ENCODE measurements at regions not wholly inside any gene's neighbourhood (a gene's known extent, or its start where the extent isn't known, plus 50 kb on each side); places are given as distances from the start of the nearest gene placed in this dataset.
A peak's percentile ranks its signal among the peaks of the same experiment; 100 is the strongest.

GRCh38 chr2:125721072-125721721, 934.8 kb upstream of the GYPC start:
- Histone ChIP-seq H3K36me3 (no peaks in the 10 kb centered on the region), H3K27me3 (no peaks in the 10 kb centered on the region), H3K27ac (no peak overlapping the region), H3K9me3 (ENCODE audit: low read depth) (no peaks in the 10 kb centered on the region), H3K4me3 (no peak overlapping the region), H3K4me1 (ENCODE audit: low read depth) (no peaks in the 10 kb centered on the region)
- TF ChIP-seq, protein P1, sequence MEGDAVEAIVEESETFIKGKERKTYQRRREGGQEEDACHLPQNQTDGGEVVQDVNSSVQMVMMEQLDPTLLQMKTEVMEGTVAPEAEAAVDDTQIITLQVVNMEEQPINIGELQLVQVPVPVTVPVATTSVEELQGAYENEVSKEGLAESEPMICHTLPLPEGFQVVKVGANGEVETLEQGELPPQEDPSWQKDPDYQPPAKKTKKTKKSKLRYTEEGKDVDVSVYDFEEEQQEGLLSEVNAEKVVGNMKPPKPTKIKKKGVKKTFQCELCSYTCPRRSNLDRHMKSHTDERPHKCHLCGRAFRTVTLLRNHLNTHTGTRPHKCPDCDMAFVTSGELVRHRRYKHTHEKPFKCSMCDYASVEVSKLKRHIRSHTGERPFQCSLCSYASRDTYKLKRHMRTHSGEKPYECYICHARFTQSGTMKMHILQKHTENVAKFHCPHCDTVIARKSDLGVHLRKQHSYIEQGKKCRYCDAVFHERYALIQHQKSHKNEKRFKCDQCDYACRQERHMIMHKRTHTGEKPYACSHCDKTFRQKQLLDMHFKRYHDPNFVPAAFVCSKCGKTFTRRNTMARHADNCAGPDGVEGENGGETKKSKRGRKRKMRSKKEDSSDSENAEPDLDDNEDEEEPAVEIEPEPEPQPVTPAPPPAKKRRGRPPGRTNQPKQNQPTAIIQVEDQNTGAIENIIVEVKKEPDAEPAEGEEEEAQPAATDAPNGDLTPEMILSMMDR (IDR thresholded peaks at IDR 0.05; ENCODE audit: low read depth, low read length), result no peak
- no peak for DNase-seq (ENCODE audit: low read depth in 1 of 2, low spot score in 1 of 2)

- H3K4me1 ChIP-seq (ENCODE audit: low read depth), result no peaks in the 10 kb centered on the region
- H3K36me3 ChIP-seq, result no peaks in the 10 kb centered on the region
- no peak overlapping the region for H3K27ac ChIP-seq
- H3K9me3 ChIP-seq (ENCODE audit: low read depth), result no peaks in the 10 kb centered on the region
- no peak overlapping the region for H3K4me3 ChIP-seq
- H3K27me3 ChIP-seq, result no peaks in the 10 kb centered on the region
- TF ChIP-seq, protein P1 (IDR thresholded peaks at IDR 0.05; ENCODE audit: low read depth, low read length), result no peak
- no peak for DNase-seq (ENCODE audit: low read depth in 1 of 2, low spot score in 1 of 2)
Measured at GRCh38 chr2:125730921-125731320, 925.0 kb upstream of the GYPC start.

- Histone ChIP-seq H3K4me3 (no peak overlapping the region), H3K9me3 (ENCODE audit: low read depth) (no peaks in the 10 kb centered on the region), H3K27me3 (no peaks in the 10 kb centered on the region), H3K36me3 (no peaks in the 10 kb centered on the region), H3K27ac (no peak overlapping the region), H3K4me1 (ENCODE audit: low read depth) (no peaks in the 10 kb centered on the region)
- TF ChIP-seq, protein P1 (IDR thresholded peaks at IDR 0.05; ENCODE audit: low read depth, low read length), result no peak
- no peak for DNase-seq (ENCODE audit: low read depth in 1 of 2, low spot score in 1 of 2)
Measured at GRCh38 chr2:125736306-125736705, 919.7 kb upstream of the GYPC start.

- Histone ChIP-seq H3K9me3 (ENCODE audit: low read depth) (no peaks in the 10 kb centered on the region), H3K4me3 (no peak overlapping the region), H3K36me3 (no peaks in the 10 kb centered on the region), H3K27ac (no peak overlapping the region), H3K27me3 (no peaks in the 10 kb centered on the region), H3K4me1 (ENCODE audit: low read depth) (peaks cover 14% of the 10 kb centered on the region)
- TF ChIP-seq, protein P1 (IDR thresholded peaks at IDR 0.05; ENCODE audit: low read depth, low read length), result peak; percentile 6
- DNase-seq (ENCODE audit: low read depth in 1 of 2, low spot score in 1 of 2), result peak; percentile 26 to 89
Measured at GRCh38 chr2:125745514-125745913, 910.4 kb upstream of the GYPC start.

DNA sequence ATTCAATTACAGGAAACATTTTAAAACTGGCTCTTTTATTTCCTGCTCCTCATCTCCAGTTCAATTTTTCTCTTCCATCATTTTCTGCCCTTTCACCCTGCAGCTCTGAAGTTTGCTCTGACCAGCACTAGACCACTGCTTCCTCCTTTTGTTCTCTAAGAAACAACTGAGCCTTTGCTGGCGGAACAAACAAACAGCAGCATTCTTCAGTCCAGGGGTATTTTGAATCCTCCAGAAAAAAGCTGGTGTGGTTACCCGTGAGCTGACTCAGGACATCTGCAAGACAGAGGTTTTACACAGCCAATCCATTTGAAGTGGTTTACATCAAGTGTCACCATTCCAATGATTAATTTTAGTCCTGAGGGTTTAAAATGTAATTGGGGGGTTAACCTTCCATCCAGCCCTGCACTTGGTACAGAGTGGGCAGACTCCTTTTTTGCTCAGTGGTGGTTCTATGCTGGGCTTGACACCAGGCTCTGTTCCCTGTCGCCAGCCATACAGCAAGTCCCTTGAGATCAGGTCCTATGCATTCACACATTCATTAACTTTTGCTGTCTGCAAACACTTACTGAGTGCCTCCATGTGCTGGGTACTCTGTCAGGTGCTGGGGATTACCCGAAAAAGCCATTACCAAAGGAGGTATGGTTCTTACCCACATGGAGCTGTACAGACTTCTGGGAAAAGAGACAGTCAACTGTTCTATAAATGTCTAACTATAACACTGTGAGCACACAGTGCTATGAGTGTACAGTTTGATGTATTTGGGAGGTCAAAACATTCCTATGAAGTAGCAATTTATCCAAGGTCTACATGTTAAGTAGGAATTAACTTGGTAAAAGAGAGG, 909.4 kb upstream of the GYPC start:
- TF ChIP-seq, protein P1 (IDR thresholded peaks at IDR 0.05; ENCODE audit: low read depth, low read length), result no peak
- DNase-seq (ENCODE audit: low read depth in 1 of 2, low spot score in 1 of 2), result no peak
- Histone ChIP-seq H3K27me3 (no peaks in the 10 kb centered on the region), H3K36me3 (no peaks in the 10 kb centered on the region), H3K4me1 (ENCODE audit: low read depth) (peaks cover 14% of the 10 kb centered on the region), H3K27ac (no peak overlapping the region), H3K4me3 (no peak overlapping the region), H3K9me3 (ENCODE audit: low read depth) (no peaks in the 10 kb centered on the region)

Data from cardiac muscle cell (in vitro differentiated cells and primary cell).